Epithelial cell of proximal tubule (primary cell): ENCODE measurements at regions not wholly inside any gene's neighbourhood (a gene's known extent, or its start where the extent isn't known, plus 50 kb on each side); places are given as distances from the start of the nearest gene placed in this dataset.
"Not testable (repeated sequence)": the region's sequence is repeated elsewhere in the genome, so short reads cannot be mapped to it uniquely, and the experiment has no call there.

Experiments used
- DNase-seq: peaks from one replicate; pipeline ENCODE4 v3.0.0-alpha.2; 2011; ENCODE audit warnings: low read depth
- H3K4me3 ChIP-seq: 2 replicates; pipeline ENCODE4 v1.5.1; 2011; ENCODE audit warnings: low read depth, mild to moderate bottlenecking, low read length
- TF ChIP-seq, protein P1 (sequence below): conservative IDR thresholded peaks from 2 replicates; pipeline ENCODE4 v1.5.1; 2012; ENCODE audit warnings: low read depth, mild to moderate bottlenecking, low read length

DNA sequence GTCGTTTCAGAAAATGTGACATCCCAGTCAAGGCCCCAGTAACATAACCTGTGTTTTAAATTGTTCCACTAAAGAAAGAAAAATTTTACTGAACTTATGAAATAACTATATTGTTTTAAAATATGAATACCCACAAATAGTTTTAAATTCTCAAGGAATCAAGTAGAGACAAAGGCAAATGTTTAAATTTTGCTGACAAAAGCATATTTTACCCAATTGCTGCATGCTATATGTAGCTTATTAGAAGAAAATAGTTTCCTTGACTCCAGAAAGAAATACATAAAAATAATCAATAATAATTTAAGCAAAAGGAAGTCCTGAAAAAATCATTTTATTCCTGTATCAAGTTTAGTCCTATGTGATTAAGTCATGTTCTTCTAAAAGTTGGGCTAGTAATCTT lies 481.3 kb upstream of the ADGRL3 start:
- H3K4me3 ChIP-seq: no peak overlapping the region
- no peak for DNase-seq
- TF ChIP-seq, protein P1, sequence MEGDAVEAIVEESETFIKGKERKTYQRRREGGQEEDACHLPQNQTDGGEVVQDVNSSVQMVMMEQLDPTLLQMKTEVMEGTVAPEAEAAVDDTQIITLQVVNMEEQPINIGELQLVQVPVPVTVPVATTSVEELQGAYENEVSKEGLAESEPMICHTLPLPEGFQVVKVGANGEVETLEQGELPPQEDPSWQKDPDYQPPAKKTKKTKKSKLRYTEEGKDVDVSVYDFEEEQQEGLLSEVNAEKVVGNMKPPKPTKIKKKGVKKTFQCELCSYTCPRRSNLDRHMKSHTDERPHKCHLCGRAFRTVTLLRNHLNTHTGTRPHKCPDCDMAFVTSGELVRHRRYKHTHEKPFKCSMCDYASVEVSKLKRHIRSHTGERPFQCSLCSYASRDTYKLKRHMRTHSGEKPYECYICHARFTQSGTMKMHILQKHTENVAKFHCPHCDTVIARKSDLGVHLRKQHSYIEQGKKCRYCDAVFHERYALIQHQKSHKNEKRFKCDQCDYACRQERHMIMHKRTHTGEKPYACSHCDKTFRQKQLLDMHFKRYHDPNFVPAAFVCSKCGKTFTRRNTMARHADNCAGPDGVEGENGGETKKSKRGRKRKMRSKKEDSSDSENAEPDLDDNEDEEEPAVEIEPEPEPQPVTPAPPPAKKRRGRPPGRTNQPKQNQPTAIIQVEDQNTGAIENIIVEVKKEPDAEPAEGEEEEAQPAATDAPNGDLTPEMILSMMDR: no peak

DNA sequence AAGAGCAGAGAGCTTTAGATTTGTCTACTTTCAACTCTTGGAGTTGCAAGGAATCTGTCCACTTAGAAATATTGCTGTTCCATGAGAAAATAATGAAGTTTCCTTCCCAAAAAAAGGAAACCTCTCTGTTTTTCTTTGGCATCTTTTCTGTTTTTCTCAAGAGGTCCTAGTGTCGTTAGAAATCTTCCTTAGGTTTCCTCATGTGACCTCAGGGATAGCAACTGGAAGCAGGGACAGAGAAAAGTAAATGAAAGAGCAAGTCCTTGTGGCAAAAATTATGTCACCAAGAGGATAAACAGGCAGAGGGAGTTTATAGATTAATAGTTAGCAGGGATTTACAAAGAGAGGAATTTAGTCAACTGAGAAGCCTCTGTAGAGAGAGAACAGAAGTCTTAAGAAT lies 478.4 kb upstream of the ADGRL3 start:
- H3K4me3 ChIP-seq: no peak overlapping the region
- TF ChIP-seq, protein P1: no peak
- no peak for DNase-seq

DNA sequence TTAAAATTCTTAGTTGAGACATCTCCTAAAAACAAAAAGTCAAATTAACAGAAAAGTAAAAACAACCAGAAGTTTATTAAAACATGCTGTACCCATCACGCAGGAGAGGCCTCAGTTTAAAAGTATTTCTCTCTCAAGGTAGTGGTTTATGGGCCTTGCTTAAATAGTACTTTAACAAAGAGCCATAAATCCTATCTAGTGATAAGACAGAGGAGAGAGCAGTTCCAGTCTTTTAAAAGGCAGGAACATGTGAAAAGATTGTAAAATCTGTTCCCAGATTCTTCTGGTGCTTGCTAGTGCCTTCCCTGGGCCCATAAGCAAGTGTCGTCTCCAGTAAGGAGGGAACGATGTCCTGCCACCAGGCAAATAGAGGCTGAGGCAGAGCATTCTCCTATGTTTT lies 476.3 kb upstream of the ADGRL3 start:
- no peak overlapping the region for H3K4me3 ChIP-seq
- TF ChIP-seq, protein P1: no peak
- DNase-seq: no peak

DNA sequence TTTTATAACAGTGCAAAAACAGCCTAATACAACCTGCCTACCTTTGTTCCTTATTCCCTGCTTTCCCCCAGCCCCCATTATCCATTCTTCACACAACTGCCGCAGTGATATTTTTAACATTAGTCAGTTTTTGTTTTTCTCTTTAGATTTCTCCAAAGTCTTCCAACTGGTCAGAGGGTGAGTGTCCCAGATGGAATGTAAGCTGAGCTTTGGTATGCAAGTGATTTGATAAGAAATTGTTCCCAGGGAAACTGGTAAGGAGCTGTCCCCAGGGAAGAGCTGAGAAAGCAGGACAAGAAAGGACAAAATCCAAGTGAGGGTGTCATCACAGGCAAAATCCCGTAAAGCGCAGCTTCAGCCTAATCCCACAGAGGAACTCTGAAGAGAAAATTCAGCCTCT lies 475.5 kb upstream of the ADGRL3 start:
- H3K4me3 ChIP-seq: no peak overlapping the region
- no peak for DNase-seq
- TF ChIP-seq, protein P1: no peak

DNA sequence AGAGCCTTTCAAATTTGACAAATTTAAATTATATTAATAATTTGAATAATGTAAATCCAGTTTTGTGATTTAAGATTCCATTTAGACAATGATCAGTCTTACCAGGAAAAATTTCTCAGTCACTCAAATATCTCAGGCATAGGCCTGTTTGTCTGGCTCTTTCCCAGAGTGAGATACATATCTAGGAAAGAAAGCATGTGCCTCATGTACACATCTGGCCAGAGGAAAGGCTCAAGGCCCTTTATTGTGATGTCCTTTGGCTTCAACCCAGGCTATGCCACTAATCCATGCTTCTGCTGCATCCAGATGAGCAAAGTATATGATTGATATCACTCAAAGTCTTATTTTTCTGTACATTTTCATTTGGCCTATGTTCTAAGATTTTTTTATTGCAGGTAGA lies 473.3 kb upstream of the ADGRL3 start:
- no peak for DNase-seq
- TF ChIP-seq, protein P1: no peak
- H3K4me3 ChIP-seq: no peak overlapping the region

DNA sequence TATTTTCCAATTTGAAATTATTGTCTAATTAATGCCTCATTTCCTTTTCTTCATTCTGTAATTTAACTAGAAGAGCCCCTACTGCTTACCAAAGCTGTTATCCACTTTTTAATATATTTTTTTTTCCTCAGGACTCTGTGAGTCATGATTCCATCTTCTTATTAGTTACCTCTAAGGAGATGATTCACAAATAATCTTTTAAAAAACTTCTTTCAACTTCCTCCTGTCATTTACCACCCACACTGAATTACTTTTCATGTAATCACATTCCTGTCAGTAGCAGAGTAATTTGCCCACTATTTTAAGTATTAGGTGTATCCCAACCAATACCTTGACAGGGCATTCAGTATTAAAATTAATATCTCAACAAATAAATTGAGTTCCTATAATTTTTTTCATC lies 470.9 kb upstream of the ADGRL3 start:
- no peak for DNase-seq
- no peak overlapping the region for H3K4me3 ChIP-seq
- TF ChIP-seq, protein P1: no peak

DNA sequence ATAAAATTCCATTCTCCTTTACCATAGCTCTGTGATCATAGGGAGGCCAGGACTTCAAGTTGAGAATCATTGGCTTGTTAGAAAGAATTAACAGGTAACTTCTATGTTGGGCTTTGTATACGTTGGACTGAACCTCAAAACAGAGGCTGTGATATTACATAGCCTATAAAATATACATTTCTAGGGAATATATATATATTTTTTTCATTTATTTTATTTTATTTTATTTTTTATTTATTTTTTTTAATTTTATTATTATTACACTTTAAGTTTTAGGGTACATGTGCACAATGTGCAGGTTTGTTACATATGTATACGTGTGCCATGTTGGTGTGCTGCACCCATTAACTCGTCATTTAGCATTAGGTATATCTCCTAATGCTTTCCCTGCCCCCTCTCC lies 470.4 kb upstream of the ADGRL3 start:
- H3K4me3 ChIP-seq, DNase-seq: not testable (repeated sequence)

DNA sequence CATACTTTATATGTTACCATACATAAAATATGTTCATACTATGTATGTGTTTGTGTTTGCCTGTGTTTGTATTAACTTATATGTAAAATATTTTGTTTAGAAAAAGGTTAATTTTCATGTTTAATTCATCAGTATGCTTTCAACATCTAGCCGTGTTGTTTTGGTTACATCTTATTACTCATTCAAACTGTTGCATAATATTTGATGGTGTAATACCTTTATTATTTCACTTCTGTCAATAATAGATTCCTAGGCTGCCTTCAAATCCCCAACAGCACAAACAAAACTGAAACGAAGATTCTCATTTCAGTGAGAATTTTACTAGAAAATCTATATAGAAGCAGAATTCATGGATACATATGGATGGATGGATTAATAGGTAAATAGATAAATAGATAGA lies 462.3 kb upstream of the ADGRL3 start:
- H3K4me3 ChIP-seq: no peak overlapping the region
- DNase-seq: no peak
- TF ChIP-seq, protein P1: no peak
